IMR-90 (cell line): ENCODE measurements at regions not wholly inside any gene's neighbourhood (a gene's known extent, or its start where the extent isn't known, plus 50 kb on each side); places are given as distances from the start of the nearest gene placed in this dataset.

Experiments used
- ATAC-seq: fragments of 200-7000 bp; cut with Tn5 transposase; 2 replicates; pipeline ENCODE4 v1.9.1; 2020; ENCODE audit warnings: low read depth, mild to moderate bottlenecking, moderate library complexity
- BruUV-seq: library from RNA; stranded (reverse); fragments of 400-500 nt; replicated peaks from 2 replicates; lab custom pipeline; 2021; lab: Mats Ljungman, UMichigan
- CTCF ChIA-PET: fragments of 300-600 bp; formaldehyde crosslinking; extraction: SDS; loops from one replicate; lab custom pipeline; 2021; ENCODE audit warnings: antibody characterized with exemption; lab: Yijun Ruan, JAX
- POLR2A ChIA-PET: fragments of 300-600 bp; sonication (Branson Sonifier 250); formaldehyde crosslinking; loops from one replicate; lab custom pipeline; 2022; ENCODE audit warnings: antibody characterized with exemption; ENCODE audit not compliant: unreplicated experiment; lab: Charles Lee
- DNase-seq: peaks from one replicate; pipeline ENCODE4 v3.0.0; 2013
- H2AFZ ChIP-seq: replicated peaks from 2 replicates; pipeline ENCODE3; 2013; ENCODE audit warnings: low read length, mild to moderate bottlenecking; ENCODE audit not compliant: poor library complexity
- H2AK5ac ChIP-seq: 2 replicates; pipeline ENCODE4 v1.6.1; 2013; ENCODE audit warnings: low read depth, low read length, inconsistent platforms
- H2AK9ac ChIP-seq: replicated peaks from 2 replicates; pipeline ENCODE3; 2013; ENCODE audit warnings: mild to moderate bottlenecking, low read depth, low read length, moderate library complexity; ENCODE audit not compliant: poor library complexity
- H2BK120ac ChIP-seq: 2 replicates; pipeline ENCODE4 v1.6.1; 2013; ENCODE audit warnings: low read depth, low read length, inconsistent platforms
- H2BK15ac ChIP-seq: 3 replicates; pipeline ENCODE4 v1.6.1; 2013; ENCODE audit warnings: low read depth, low read length, inconsistent platforms
- H2BK20ac ChIP-seq: 2 replicates; pipeline ENCODE4 v1.6.1; 2013; ENCODE audit warnings: low read depth, mild to moderate bottlenecking, inconsistent platforms, low read length, moderate library complexity
- H2BK5ac ChIP-seq: 2 replicates; pipeline ENCODE4 v1.6.1; 2013; ENCODE audit warnings: mild to moderate bottlenecking, low read depth, low read length, inconsistent platforms; ENCODE audit not compliant: poor library complexity, severe bottlenecking
- H3K14ac ChIP-seq: replicated peaks from 2 replicates; pipeline ENCODE4 v1.6.1; 2013; ENCODE audit warnings: low read depth, low read length, inconsistent platforms
- H3K18ac ChIP-seq: 2 replicates; pipeline ENCODE4 v1.6.1; 2013; ENCODE audit warnings: low read depth, low read length, control low read depth
- H3K23ac ChIP-seq: 2 replicates; pipeline ENCODE4 v1.6.1; 2013; ENCODE audit warnings: low read depth, low read length, inconsistent platforms
- H3K27ac ChIP-seq: 2 replicates; pipeline ENCODE4 v1.5.1; 2013; ENCODE audit warnings: mild to moderate bottlenecking, control low read depth, low read length; ENCODE audit not compliant: insufficient read depth
- H3K27me3 ChIP-seq: 2 replicates; pipeline ENCODE4 v1.6.1; 2013; ENCODE audit warnings: low read length; ENCODE audit not compliant: control insufficient read depth, insufficient read depth
- H3K36me3 ChIP-seq: 2 replicates; pipeline ENCODE4 v1.6.1; 2013; ENCODE audit warnings: low read length, mixed read lengths; ENCODE audit not compliant: control insufficient read depth, insufficient read depth
- H3K4ac ChIP-seq: 2 replicates; pipeline ENCODE4 v1.6.1; 2013; ENCODE audit warnings: low read depth, low read length, inconsistent platforms
- H3K4me1 ChIP-seq: 2 replicates; pipeline ENCODE4 v1.6.1; 2013; ENCODE audit warnings: low read length, mixed read lengths; ENCODE audit not compliant: control insufficient read depth, insufficient read depth
- H3K4me2 ChIP-seq: 2 replicates; pipeline ENCODE4 v1.6.1; 2013; ENCODE audit warnings: low read depth, mild to moderate bottlenecking, control low read depth, low read length, moderate library complexity
- H3K4me3 ChIP-seq: 2 replicates; pipeline ENCODE4 v1.5.1; 2013; ENCODE audit warnings: low read depth, mild to moderate bottlenecking, control low read depth, low read length, moderate library complexity; ENCODE audit not compliant: insufficient read depth
- H3K56ac ChIP-seq: 2 replicates; pipeline ENCODE4 v1.6.1; 2013; ENCODE audit warnings: low read length, inconsistent platforms; ENCODE audit not compliant: insufficient read depth; ENCODE audit errors: extremely low read depth
- H3K79me1 ChIP-seq, 2 experiments: 2 replicates each; pipeline ENCODE4 v1.6.1; 2013; ENCODE audit warnings: low read length in 2 of 2, inconsistent platforms in 1 of 2, low read depth in 1 of 2
- H3K9ac ChIP-seq: 2 replicates; pipeline ENCODE4 v1.6.1; 2013; ENCODE audit warnings: low read depth, low read length, control low read depth
- H3K9me1 ChIP-seq: 2 replicates; pipeline ENCODE4 v1.6.1; 2013; ENCODE audit warnings: low read length, inconsistent platforms; ENCODE audit not compliant: insufficient read depth
- H3K9me3 ChIP-seq: 2 replicates; pipeline ENCODE4 v1.6.1; 2013; ENCODE audit warnings: low read length; ENCODE audit not compliant: control insufficient read depth, insufficient read depth
- H4K20me1 ChIP-seq: 2 replicates; pipeline ENCODE4 v1.6.1; 2013; ENCODE audit warnings: low read length, inconsistent platforms; ENCODE audit not compliant: insufficient read depth
- H4K5ac ChIP-seq: 2 replicates; pipeline ENCODE4 v1.6.1; 2013; ENCODE audit warnings: mild to moderate bottlenecking, low read depth, low read length, control low read depth
- H4K8ac ChIP-seq, 2 experiments: 2 replicates each; pipeline ENCODE4 v1.6.1; 2013; ENCODE audit warnings: low read depth in 2 of 2, low read length in 2 of 2, control low read depth in 1 of 2, inconsistent platforms in 1 of 2
- H4K91ac ChIP-seq: 2 replicates; pipeline ENCODE4 v1.6.1; 2013; ENCODE audit warnings: low read depth, low read length, inconsistent platforms; ENCODE audit not compliant: insufficient read depth
- FOS ChIP-seq: fragments of 150-350 bp; IDR thresholded peaks from 2 replicates; pipeline ENCODE4 v1.6.1; 2016; ENCODE audit warnings: low read depth, low read length
- MAFK ChIP-seq: IDR thresholded peaks from 2 replicates; pipeline ENCODE4 v1.6.1; 2012; ENCODE audit warnings: low read depth, low read length, improper control_type of control experiment
- MXI1 ChIP-seq: IDR thresholded peaks from 2 replicates; pipeline ENCODE4 v1.6.1; 2012; ENCODE audit warnings: low read depth, mild to moderate bottlenecking, low read length, moderate library complexity, borderline replicate concordance
- NFE2L2 ChIP-seq: fragments of 150-350 bp; IDR thresholded peaks from 2 replicates; pipeline ENCODE4 v1.6.1; 2016; ENCODE audit warnings: low read depth, mild to moderate bottlenecking, low read length
- WGBS, 2 experiments: methylation state at CpG; one replicate each; pipeline versions ENCODE4 v1.1.5 to v1.1.7; 2013; ENCODE audit warnings: missing lambda C conversion rate in 2 of 2; ENCODE audit not compliant: insufficient read length in 1 of 2; ENCODE audit errors: extremely low coverage in 2 of 2; 5-methylcytosine and 5-hydroxymethylcytosine counted together
- dilution Hi-C: fragments of 300-500 bp; cut with HindIII; formaldehyde crosslinking; loops from one replicate; pipeline ENCODE4 v1.14.3; 2018; ENCODE audit warnings: low sequenced_read_pairs; ENCODE audit not compliant: unreplicated experiment
- in situ Hi-C: fragments of 300-500 bp; cut with MboI; formaldehyde crosslinking; loops from 3 replicates; pipeline ENCODE4 v1.14.3; 2019; ENCODE audit warnings: low sequenced_read_pairs, inconsistent platforms, mixed read lengths
- intact Hi-C: fragments of 100-400 bp; cut with micrococcal nuclease; formaldehyde crosslinking; loops from 2 replicates; pipeline ENCODE4 v1.10.0; 2022
- TF ChIP-seq, protein P1 (sequence below): fragments of 150-350 bp; IDR thresholded peaks from 2 replicates; pipeline ENCODE4 v1.6.1; 2016; ENCODE audit warnings: low read depth, mild to moderate bottlenecking, low read length, moderate library complexity, borderline replicate concordance

DNA sequence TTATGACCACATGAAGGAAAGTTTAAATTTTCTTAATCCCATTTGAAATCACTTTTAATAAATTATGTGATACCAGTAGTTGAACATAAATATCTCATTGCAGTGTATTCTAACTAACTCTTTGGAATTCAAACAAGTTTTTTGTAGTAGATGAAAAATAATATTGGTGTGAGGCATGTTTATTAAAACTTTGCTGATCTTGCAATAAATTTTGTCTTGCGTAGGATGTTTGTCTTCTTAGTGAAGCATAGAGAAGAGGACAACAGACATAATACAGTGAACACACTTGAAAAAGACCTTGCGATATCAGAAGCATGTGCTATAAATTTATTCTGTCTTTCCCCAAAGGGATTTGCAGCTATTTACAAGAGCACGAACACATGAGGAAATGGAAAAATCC lies 140.7 kb downstream of the HTR1B start:
- H3K27me3 ChIP-seq, result no peaks in the 10 kb centered on the region
- no peak overlapping the region for H3K4me3 ChIP-seq
- no peak overlapping the region for H2BK15ac ChIP-seq
- dilution Hi-C loops (no loop called here), in situ Hi-C loops (no loop called here), intact Hi-C loops (no loop called here)
- H3K9ac ChIP-seq, result no peak overlapping the region
- WGBS, 2 experiments, result no CpG with 5 or more reads among the region's 3 CpGs
- H3K9me3 ChIP-seq, result no peaks in the 10 kb centered on the region
- no peak overlapping the region for H2AK9ac ChIP-seq
- H4K8ac ChIP-seq, result no peak overlapping the region
- H2BK120ac ChIP-seq, result no peak overlapping the region
- peaks cover 0 to 5% of the 10 kb centered on the region in 2 experiments; a peak in 1 of 4 replicates for H3K79me1 ChIP-seq
- no peak overlapping the region for H2BK5ac ChIP-seq
- no peak for TF ChIP-seq MXI1
- TF ChIP-seq, protein P1, sequence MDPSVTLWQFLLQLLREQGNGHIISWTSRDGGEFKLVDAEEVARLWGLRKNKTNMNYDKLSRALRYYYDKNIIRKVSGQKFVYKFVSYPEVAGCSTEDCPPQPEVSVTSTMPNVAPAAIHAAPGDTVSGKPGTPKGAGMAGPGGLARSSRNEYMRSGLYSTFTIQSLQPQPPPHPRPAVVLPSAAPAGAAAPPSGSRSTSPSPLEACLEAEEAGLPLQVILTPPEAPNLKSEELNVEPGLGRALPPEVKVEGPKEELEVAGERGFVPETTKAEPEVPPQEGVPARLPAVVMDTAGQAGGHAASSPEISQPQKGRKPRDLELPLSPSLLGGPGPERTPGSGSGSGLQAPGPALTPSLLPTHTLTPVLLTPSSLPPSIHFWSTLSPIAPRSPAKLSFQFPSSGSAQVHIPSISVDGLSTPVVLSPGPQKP, result no peak
- no peak for TF ChIP-seq NFE2L2
- TF ChIP-seq MAFK, result peak; percentile 94
- TF ChIP-seq FOS, result no peak
- H3K4me1 ChIP-seq, result peaks cover 2% of the 10 kb centered on the region; the same call in 1 of the 2 replicates
- H3K4ac ChIP-seq, result no peak overlapping the region
- BruUV-seq, result no TSS peak
- H2BK20ac ChIP-seq, result no peak overlapping the region
- H2AK5ac ChIP-seq, result no peak overlapping the region
- H3K4me2 ChIP-seq, result no peak overlapping the region
- H3K9me1 ChIP-seq, result no peaks in the 10 kb centered on the region
- H3K18ac ChIP-seq, result no peak overlapping the region
- H4K91ac ChIP-seq, result no peak overlapping the region
- ChIA-PET CTCF (no interaction called here), POLR2A (no interaction called here)
- H3K14ac ChIP-seq, result no peak overlapping the region
- no peak overlapping the region for H4K5ac ChIP-seq
- H3K23ac ChIP-seq, result no peak overlapping the region
- H3K27ac ChIP-seq, result no peak overlapping the region
- no peak for ATAC-seq
- H3K36me3 ChIP-seq, result no peaks in the 10 kb centered on the region
- no peaks in the 10 kb centered on the region for H4K20me1 ChIP-seq
- H3K56ac ChIP-seq, result no peak overlapping the region
- H2AFZ ChIP-seq, result no peak overlapping the region
- no peak for DNase-seq
